ENCODE measurements at regions not wholly inside any gene's neighbourhood (a gene's known extent, or its start where the extent isn't known, plus 50 kb on each side); places are given as distances from the start of the nearest gene placed in this dataset.

- H3K27ac ChIP-seq (ENCODE audit: insufficient read length, low read depth, low read length) = no peak overlapping the region
- H3T11ph ChIP-seq (ENCODE audit: low read length) = no peak overlapping the region
- H3K23me2 ChIP-seq (ENCODE audit: insufficient read length, low read depth, low read length, poor library complexity, severe bottlenecking) = no peaks in the 10 kb centered on the region
- no peaks in the 10 kb centered on the region for H3K79me1 ChIP-seq (ENCODE audit: insufficient read depth, low read depth, low read length, poor library complexity, severe bottlenecking)
- no peak overlapping the region for H4K5ac ChIP-seq (ENCODE audit: insufficient read length, low read depth, low read length)
- no peak overlapping the region for H3K18ac ChIP-seq (ENCODE audit: insufficient read length, low read depth, low read length)
- Mint-ChIP-seq H3K27me3 (ENCODE audit: low read depth) (no peaks in the 10 kb centered on the region), H3K4me1 (peaks cover 0 to 6% of the 10 kb centered on the region in 2 experiments; a peak in 1 of 4 replicates), H3K36me3 (ENCODE audit: insufficient read depth in 1 of 3, low read depth in 3 of 3) (0 out of 7 replicates have a peak, but pooled peaks cover 0 to 2% (median 2%) of the 10 kb centered on the region in 3 experiments), H3K4me3 (no peak overlapping the region), H3K9me3 (peaks cover 2 to 3% of the 10 kb centered on the region in 2 experiments; a peak in 3 of 5 replicates), H3K27ac (no peak overlapping the region)
- H3K4me2 ChIP-seq (ENCODE audit: insufficient read depth, insufficient read length, low read length) = no peak overlapping the region
- H3K79me2 ChIP-seq (ENCODE audit: insufficient read depth, low read length) = no peaks in the 10 kb centered on the region
- H3K14ac ChIP-seq (ENCODE audit: insufficient read depth, low read length) = no peak overlapping the region
- TF ChIP-seq, protein P1, sequence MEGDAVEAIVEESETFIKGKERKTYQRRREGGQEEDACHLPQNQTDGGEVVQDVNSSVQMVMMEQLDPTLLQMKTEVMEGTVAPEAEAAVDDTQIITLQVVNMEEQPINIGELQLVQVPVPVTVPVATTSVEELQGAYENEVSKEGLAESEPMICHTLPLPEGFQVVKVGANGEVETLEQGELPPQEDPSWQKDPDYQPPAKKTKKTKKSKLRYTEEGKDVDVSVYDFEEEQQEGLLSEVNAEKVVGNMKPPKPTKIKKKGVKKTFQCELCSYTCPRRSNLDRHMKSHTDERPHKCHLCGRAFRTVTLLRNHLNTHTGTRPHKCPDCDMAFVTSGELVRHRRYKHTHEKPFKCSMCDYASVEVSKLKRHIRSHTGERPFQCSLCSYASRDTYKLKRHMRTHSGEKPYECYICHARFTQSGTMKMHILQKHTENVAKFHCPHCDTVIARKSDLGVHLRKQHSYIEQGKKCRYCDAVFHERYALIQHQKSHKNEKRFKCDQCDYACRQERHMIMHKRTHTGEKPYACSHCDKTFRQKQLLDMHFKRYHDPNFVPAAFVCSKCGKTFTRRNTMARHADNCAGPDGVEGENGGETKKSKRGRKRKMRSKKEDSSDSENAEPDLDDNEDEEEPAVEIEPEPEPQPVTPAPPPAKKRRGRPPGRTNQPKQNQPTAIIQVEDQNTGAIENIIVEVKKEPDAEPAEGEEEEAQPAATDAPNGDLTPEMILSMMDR (conservative IDR thresholded peaks at IDR 0.05) = no peak
- no peaks in the 10 kb centered on the region for H3K27me3 ChIP-seq (ENCODE audit: insufficient read depth, low read length)
- H4K91ac ChIP-seq (ENCODE audit: insufficient read length, low read depth, low read length) = no peak overlapping the region
- H2BK12ac ChIP-seq (ENCODE audit: insufficient read length, low read depth, low read length) = no peak overlapping the region
- no peak for DNase-seq
- H2AK5ac ChIP-seq (ENCODE audit: insufficient read length, low read length) = no peak overlapping the region
- H4K8ac ChIP-seq (replicated peaks; ENCODE audit: insufficient read length, low read depth, low read length) = no peak overlapping the region
- no peak overlapping the region for H2AFZ ChIP-seq (ENCODE audit: low read length)
- no peaks in the 10 kb centered on the region for H3K9me3 ChIP-seq (ENCODE audit: control insufficient read depth, low read depth, low read length)
- no peak overlapping the region for H2BK120ac ChIP-seq (ENCODE audit: low read depth, low read length, poor library complexity, severe bottlenecking)
- WGBS (ENCODE audit: extremely low coverage, insufficient read length, low lambda C conversion rate) = no CpG with 5 or more reads among the region's 1 CpG
- no peak overlapping the region for H3K9ac ChIP-seq (ENCODE audit: extremely low read depth, insufficient read length, low read length)
- H3K56ac ChIP-seq (ENCODE audit: insufficient read length, low read depth, low read length) = no peak overlapping the region
- no peak overlapping the region for H3K4ac ChIP-seq (ENCODE audit: low read depth, low read length)
- no peaks in the 10 kb centered on the region for H4K20me1 ChIP-seq (ENCODE audit: control insufficient read depth, insufficient read depth, insufficient read length)
- H2BK5ac ChIP-seq (ENCODE audit: insufficient read length, low read length) = no peak overlapping the region
- no peak overlapping the region for H2BK15ac ChIP-seq (ENCODE audit: low read depth, low read length)
- no peak overlapping the region for H3K23ac ChIP-seq (ENCODE audit: insufficient read length, low read depth, low read length)
- H3K4me1 ChIP-seq (ENCODE audit: insufficient read depth, low read length) = no peaks in the 10 kb centered on the region
- H2BK20ac ChIP-seq (ENCODE audit: low read depth, low read length, poor library complexity, severe bottlenecking) = no peak overlapping the region
Measured at GRCh38 chr10:2108496-2108895, 371.2 kb upstream of the ADARB2 start.
